SK-N-SH (cell line): ENCODE measurements at regions not wholly inside any gene's neighbourhood (a gene's known extent, or its start where the extent isn't known, plus 50 kb on each side); places are given as distances from the start of the nearest gene placed in this dataset.

ENCODE experiments used
- CTCF ChIA-PET: fragments of 300-600, 350-600 bp; formaldehyde crosslinking; extraction: SDS; loops from one replicate; lab custom pipeline; 2021; lab: Yijun Ruan, JAX
- POLR2A ChIA-PET: fragments of 350-600 bp; sonication (Branson Sonifier 250); formaldehyde crosslinking; extraction: SDS; loops from one replicate; lab custom pipeline; 2020; ENCODE audit warnings: antibody characterized with exemption, inconsistent platforms; lab: Yijun Ruan, JAX
- DNase-seq: peaks from one replicate; pipeline ENCODE4 v3.0.0; 2012
- H2AFZ ChIP-seq: fragments of 200-600 bp; sonication (generic); 2 replicates; pipeline ENCODE4 v1.8.1; 2016; ENCODE audit warnings: antibody characterized with exemption, mild to moderate bottlenecking, low read depth
- H3F3A ChIP-seq: fragments of 200-600 bp; sonication (generic); replicated peaks from 2 replicates; pipeline ENCODE3; 2016; ENCODE audit warnings: antibody characterized with exemption, mild to moderate bottlenecking; ENCODE audit not compliant: insufficient read depth
- H3K27ac ChIP-seq, 2 experiments: fragments of 200-500 bp in 1 of 2; fragments of 200-600 bp in 1 of 2; sonication (Bioruptor generic) in 1 of 2; sonication (generic), shearing (Covaris generic) in 1 of 2; 2 replicates each; pipeline versions ENCODE4 v1.5.1 to v1.6.1; 2014 to 2016; ENCODE audit warnings: low read depth in 2 of 2, inconsistent platforms in 1 of 2, low read length in 1 of 2, mild to moderate bottlenecking in 1 of 2, mixed read lengths in 1 of 2
- H3K27me3 ChIP-seq: fragments of 200-600 bp; sonication (generic), shearing (Covaris generic); 2 replicates; pipeline ENCODE4 v1.6.1; 2016; ENCODE audit warnings: mixed run types; ENCODE audit not compliant: insufficient read depth
- H3K36me3 ChIP-seq, 2 experiments: fragments of 200-500 bp in 1 of 2; fragments of 200-600 bp in 1 of 2; sonication (Bioruptor generic) in 1 of 2; sonication (generic) in 1 of 2; replicated peaks in 1 of 2; 2 replicates each; pipeline versions ENCODE3 to v1.5.1; 2014 to 2016; ENCODE audit warnings: low read length in 1 of 2, mild to moderate bottlenecking in 1 of 2; ENCODE audit not compliant: insufficient read depth in 2 of 2, control insufficient read depth in 1 of 2
- H3K4me1 ChIP-seq, 2 experiments: fragments of 200-500 bp in 1 of 2; fragments of 200-600 bp in 1 of 2; sonication (Bioruptor generic) in 1 of 2; sonication (generic), shearing (Covaris generic) in 1 of 2; 2 replicates each; pipeline versions ENCODE4 v1.5.1 to v1.6.1; 2014 to 2016; ENCODE audit warnings: low read depth in 1 of 2, low read length in 1 of 2, mixed run types in 1 of 2; ENCODE audit not compliant: insufficient read depth in 2 of 2, control insufficient read depth in 1 of 2
- H3K4me2 ChIP-seq: fragments of 200-600 bp; sonication (generic), shearing (Covaris generic); 2 replicates; pipeline ENCODE4 v1.6.1; 2017; ENCODE audit warnings: mixed run types
- H3K4me3 ChIP-seq, 2 experiments: fragments of 200-500 bp in 1 of 2; fragments of 200-600 bp in 1 of 2; sonication (Bioruptor generic) in 1 of 2; sonication (generic), shearing (Covaris generic) in 1 of 2; 2 replicates each; pipeline versions ENCODE4 v1.5.1 to v1.8.1; 2014 to 2016; ENCODE audit warnings: low read depth in 2 of 2, inconsistent platforms in 1 of 2, low read length in 1 of 2, mild to moderate bottlenecking in 1 of 2, mixed read lengths in 1 of 2, moderate library complexity in 1 of 2
- H3K79me2 ChIP-seq: fragments of 200-600 bp; sonication (generic); 2 replicates; pipeline ENCODE4 v1.8.1; 2017; ENCODE audit warnings: mild to moderate bottlenecking; ENCODE audit not compliant: insufficient read depth
- H3K9ac ChIP-seq: fragments of 200-600 bp; sonication (generic); 2 replicates; pipeline ENCODE4 v1.6.1; 2017; ENCODE audit warnings: mixed run types
- H3K9me2 ChIP-seq: fragments of 200-600 bp; sonication (generic); 2 replicates; pipeline ENCODE4 v1.6.1; 2017; ENCODE audit warnings: mixed run types
- H3K9me3 ChIP-seq: fragments of 200-600 bp; sonication (generic); 2 replicates; pipeline ENCODE4 v1.6.1; 2017; ENCODE audit warnings: mixed run types, mild to moderate bottlenecking, moderate library complexity
- H4K20me1 ChIP-seq: fragments of 200-600 bp; sonication (generic); 2 replicates; pipeline ENCODE4 v1.6.1; 2017; ENCODE audit warnings: mild to moderate bottlenecking, mixed run types; ENCODE audit not compliant: insufficient read depth
- ELF1 ChIP-seq: IDR thresholded peaks from 2 replicates; pipeline ENCODE4 v1.4.0; 2012
- EP300 ChIP-seq, 2 experiments: IDR thresholded peaks; 2 replicates each; pipeline versions ENCODE4 v1.4.0 to v1.6.1; 2012; ENCODE audit warnings: borderline replicate concordance in 1 of 2, low read depth in 1 of 2, low read length in 1 of 2
- EZH2phosphoT487 ChIP-seq: fragments of 200-600 bp; sonication (generic); IDR thresholded peaks from 2 replicates; pipeline ENCODE4 v1.6.1; 2017; ENCODE audit warnings: low read depth, mixed run types, mild to moderate bottlenecking, antibody characterized with exemption, moderate library complexity, borderline replicate concordance
- FOXJ3 ChIP-seq: sonication (generic); formaldehyde crosslinking; IDR thresholded peaks from 2 replicates; pipeline ENCODE4 v1.5.1; 2020; ENCODE audit warnings: mild to moderate bottlenecking, missing genetic modification reagents
- GABPA ChIP-seq: IDR thresholded peaks from 2 replicates; pipeline ENCODE4 v1.4.0; 2012; ENCODE audit warnings: low read depth, mild to moderate bottlenecking
- JUND ChIP-seq: IDR thresholded peaks from 2 replicates; pipeline ENCODE4 v1.4.0; 2012
- MEF2A ChIP-seq: IDR thresholded peaks from 2 replicates; pipeline ENCODE4 v1.4.0; 2012; ENCODE audit warnings: low read depth, borderline replicate concordance
- RFX5 ChIP-seq: IDR thresholded peaks from 2 replicates; pipeline ENCODE4 v1.6.1; 2012; ENCODE audit warnings: mild to moderate bottlenecking, improper control_type of control experiment, low read length
- RXRA ChIP-seq: IDR thresholded peaks from 2 replicates; pipeline ENCODE4 v1.4.0; 2012; ENCODE audit warnings: low read depth, mild to moderate bottlenecking, borderline replicate concordance
- SMC3 ChIP-seq: IDR thresholded peaks from 2 replicates; pipeline ENCODE4 v1.6.1; 2012; ENCODE audit warnings: low read depth, low read length, improper control_type of control experiment
- WGBS: methylation state at CpG from one replicate; pipeline ENCODE4 v1.1.6; 2017; ENCODE audit warnings: low lambda C conversion rate; 5-methylcytosine and 5-hydroxymethylcytosine counted together
- TF ChIP-seq, protein P1 (sequence below): IDR thresholded peaks from 2 replicates; pipeline ENCODE4 v1.4.0; 2012; ENCODE audit warnings: low read depth
- TF ChIP-seq, protein P2 (sequence below): fragments of 150-350 bp; IDR thresholded peaks from 2 replicates; pipeline ENCODE4 v1.6.1; 2016; ENCODE audit warnings: mild to moderate bottlenecking, low read depth, low read length
- TF ChIP-seq, protein P3 (sequence below): fragments of 150-350 bp; IDR thresholded peaks from 2 replicates; pipeline ENCODE4 v1.6.1; 2017; ENCODE audit warnings: antibody characterized with exemption, low read length, low read depth, borderline replicate concordance

GRCh38 chr3:105065895-105066839 is 300.5 kb upstream of the ALCAM start:
- ChIA-PET POLR2A (no interaction called here), CTCF (interaction anchor here (1.2 kb wide), 1 partner anchor 222 kb away, joined by 3 read pairs; no protein-coding TSS in a partner anchor)
- no peak for DNase-seq

GRCh38 chr3:105067361-105067760 is 299.3 kb upstream of the ALCAM start:
- Histone ChIP-seq H3K79me2 (no peaks in the 10 kb centered on the region), H3K4me3 (no peak overlapping the region), H3K27ac (no peak overlapping the region), H4K20me1 (no peaks in the 10 kb centered on the region), H2AFZ (no peak overlapping the region), H3K4me2 (no peak overlapping the region), H3K36me3 (no peaks in the 10 kb centered on the region), H3K9me2 (no peaks in the 10 kb centered on the region), H3F3A (no peaks in the 10 kb centered on the region), H3K4me1 (no peaks in the 10 kb centered on the region), H3K9me3 (no peaks in the 10 kb centered on the region), H3K9ac (no peak overlapping the region), H3K27me3 (no peaks in the 10 kb centered on the region)
- TF ChIP-seq GABPA (no peak), JUND (no peak), ELF1 (no peak), SMC3 (no peak), RXRA (no peak), FOXJ3 (CRISPR knock-in tag) (no peak), EP300 (IDR thresholded peaks at IDR 0.05; ENCODE audit: borderline replicate concordance in 1 of 2, low read depth in 1 of 2, low read length in 1 of 2) (no peak)
- POLR2A ChIA-PET: no interaction called here
- no peak for DNase-seq
- WGBS: 60% methylated on average over 3 of the region's 3 CpGs
- CTCF ChIA-PET: no interaction called here

More at GRCh38 chr3:105065895-105066839, 300.5 kb upstream of the ALCAM start:
- no peak overlapping the region for H2AFZ ChIP-seq
- no peaks in the 10 kb centered on the region for H3K9me3 ChIP-seq
- H3K27me3 ChIP-seq: no peaks in the 10 kb centered on the region
- no peaks in the 10 kb centered on the region for H3K36me3 ChIP-seq
- H3K4me3 ChIP-seq: no peak overlapping the region
- 86% methylated on average over 8 of the region's 8 CpGs for WGBS
- H3K27ac ChIP-seq: no peak overlapping the region
- no peaks in the 10 kb centered on the region for H3F3A ChIP-seq
- H3K9ac ChIP-seq: no peak overlapping the region
- H3K9me2 ChIP-seq: no peaks in the 10 kb centered on the region
- no peaks in the 10 kb centered on the region for H3K79me2 ChIP-seq
- TF ChIP-seq MEF2A (no peak), EZH2phosphoT487 (no peak), RFX5 (no peak)
- TF ChIP-seq, protein P1, sequence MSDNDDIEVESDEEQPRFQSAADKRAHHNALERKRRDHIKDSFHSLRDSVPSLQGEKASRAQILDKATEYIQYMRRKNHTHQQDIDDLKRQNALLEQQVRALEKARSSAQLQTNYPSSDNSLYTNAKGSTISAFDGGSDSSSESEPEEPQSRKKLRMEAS: no peak
- TF ChIP-seq, protein P2, sequence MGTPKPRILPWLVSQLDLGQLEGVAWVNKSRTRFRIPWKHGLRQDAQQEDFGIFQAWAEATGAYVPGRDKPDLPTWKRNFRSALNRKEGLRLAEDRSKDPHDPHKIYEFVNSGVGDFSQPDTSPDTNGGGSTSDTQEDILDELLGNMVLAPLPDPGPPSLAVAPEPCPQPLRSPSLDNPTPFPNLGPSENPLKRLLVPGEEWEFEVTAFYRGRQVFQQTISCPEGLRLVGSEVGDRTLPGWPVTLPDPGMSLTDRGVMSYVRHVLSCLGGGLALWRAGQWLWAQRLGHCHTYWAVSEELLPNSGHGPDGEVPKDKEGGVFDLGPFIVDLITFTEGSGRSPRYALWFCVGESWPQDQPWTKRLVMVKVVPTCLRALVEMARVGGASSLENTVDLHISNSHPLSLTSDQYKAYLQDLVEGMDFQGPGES: no peak
- TF ChIP-seq, protein P3, sequence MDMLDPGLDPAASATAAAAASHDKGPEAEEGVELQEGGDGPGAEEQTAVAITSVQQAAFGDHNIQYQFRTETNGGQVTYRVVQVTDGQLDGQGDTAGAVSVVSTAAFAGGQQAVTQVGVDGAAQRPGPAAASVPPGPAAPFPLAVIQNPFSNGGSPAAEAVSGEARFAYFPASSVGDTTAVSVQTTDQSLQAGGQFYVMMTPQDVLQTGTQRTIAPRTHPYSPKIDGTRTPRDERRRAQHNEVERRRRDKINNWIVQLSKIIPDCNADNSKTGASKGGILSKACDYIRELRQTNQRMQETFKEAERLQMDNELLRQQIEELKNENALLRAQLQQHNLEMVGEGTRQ: no peak
- no peak overlapping the region for H3K4me2 ChIP-seq
- H3K4me1 ChIP-seq: no peaks in the 10 kb centered on the region
- no peaks in the 10 kb centered on the region for H4K20me1 ChIP-seq
